HepG2 (cell line): ENCODE measurements at regions not wholly inside any gene's neighbourhood (a gene's known extent, or its start where the extent isn't known, plus 50 kb on each side); places are given as distances from the start of the nearest gene placed in this dataset.

Experiments used
- ATAC-seq: fragments of 200-7000 bp; cut with Tn5 transposase; 3 replicates; pipeline ENCODE4 v1.9.1; 2020; ENCODE audit warnings: mild to moderate bottlenecking, moderate library complexity
- BruUV-seq: library from RNA; stranded (reverse); fragments of 400-500 nt; replicated peaks from 2 replicates; lab custom pipeline; 2021; lab: Mats Ljungman, UMichigan
- CTCF ChIA-PET: fragments of 300-600 bp; formaldehyde crosslinking; extraction: SDS; loops from one replicate; lab custom pipeline; 2021; ENCODE audit warnings: low total read pairs, inconsistent platforms, low intra/inter-chr PET ratio; lab: Yijun Ruan, JAX
- POLR2A ChIA-PET: fragments of 350-600 bp; sonication (Branson Sonifier 250); formaldehyde crosslinking; loops from one replicate; lab custom pipeline; 2020; ENCODE audit warnings: antibody characterized with exemption, inconsistent platforms; lab: Yijun Ruan, JAX
- DNase-seq: peaks from one replicate; pipeline ENCODE4 v3.0.0-alpha.2; 2015; ENCODE audit warnings: low spot score
- FAIRE-seq: peaks from 3 replicates; lab custom pipeline; 2011; peaks lifted over from hg19 to GRCh38; lab: Jason Lieb, UNC
- H2AFZ ChIP-seq: one replicate; pipeline ENCODE4 v1.6.1; 2011; ENCODE audit warnings: low read length, inconsistent platforms
- H3K27ac ChIP-seq: fragments of 300-600 bp; 3 replicates; pipeline ENCODE4 v1.8.0; 2011; ENCODE audit warnings: mixed run types, mild to moderate bottlenecking, mixed read lengths, low read length, inconsistent platforms; ENCODE audit not compliant: insufficient read depth; ENCODE audit errors: extremely low read length
- H3K27me3 ChIP-seq, 2 experiments: fragments of 200-600 bp in 1 of 2; 2 replicates in 1 of 2; 3 replicates in 1 of 2; pipeline versions ENCODE4 v1.6.0 to v1.8.0; 2011; ENCODE audit warnings: low read length in 2 of 2, mild to moderate bottlenecking in 2 of 2, moderate library complexity in 2 of 2, inconsistent platforms in 1 of 2; ENCODE audit not compliant: insufficient read depth in 2 of 2, control insufficient read depth in 1 of 2
- H3K36me3 ChIP-seq, 2 experiments: fragments of 200-600 bp in 1 of 2; replicated peaks in 1 of 2; 2 replicates in 1 of 2; 3 replicates in 1 of 2; pipeline versions ENCODE4 v1.5.1 to v1.8.0; 2011; ENCODE audit warnings: low read length in 2 of 2, inconsistent platforms in 1 of 2; ENCODE audit not compliant: insufficient read depth in 2 of 2, control insufficient read depth in 1 of 2
- H3K4me1 ChIP-seq: 2 replicates; pipeline ENCODE4 v1.5.1; 2012; ENCODE audit warnings: low read length, inconsistent platforms; ENCODE audit not compliant: insufficient read depth
- H3K4me2 ChIP-seq: 2 replicates; pipeline ENCODE4 v1.6.0; 2011; ENCODE audit warnings: low read depth, low read length, inconsistent platforms
- H3K4me3 ChIP-seq, 3 experiments: fragments of 200-600 bp in 1 of 3; sonication (generic), shearing (Covaris generic) in 1 of 3; replicated peaks in 1 of 3; 2 replicates each; pipeline ENCODE4 v1.5.1; 2011 to 2016; ENCODE audit warnings: low read length in 3 of 3, inconsistent platforms in 2 of 3, low read depth in 2 of 3, mild to moderate bottlenecking in 2 of 3, control low read depth in 1 of 3, mixed read lengths in 1 of 3; ENCODE audit not compliant: insufficient read depth in 1 of 3
- H3K79me2 ChIP-seq: one replicate; pipeline ENCODE4 v1.6.1; 2011; ENCODE audit warnings: low read length, inconsistent platforms; ENCODE audit not compliant: insufficient read depth
- H3K9ac ChIP-seq: 2 replicates; pipeline ENCODE4 v1.6.0; 2011; ENCODE audit warnings: mild to moderate bottlenecking, low read depth, low read length, inconsistent platforms; ENCODE audit not compliant: insufficient read depth
- H3K9me3 ChIP-seq: 2 replicates; pipeline ENCODE4 v1.5.1; 2012; ENCODE audit warnings: mild to moderate bottlenecking, low read length
- H4K20me1 ChIP-seq: 2 replicates; pipeline ENCODE4 v1.6.0; 2011; ENCODE audit warnings: inconsistent platforms, mild to moderate bottlenecking, low read length, moderate library complexity; ENCODE audit not compliant: insufficient read depth
- ATF7 ChIP-seq, 2 experiments: fragments of 450-650 bp in 1 of 2; sonication (generic) in 1 of 2; formaldehyde crosslinking in 1 of 2; IDR thresholded peaks; 2 replicates each; pipeline versions ENCODE4 v1.4.0 to v1.6.1; 2016 to 2020; ENCODE audit warnings: antibody characterized with exemption in 1 of 2, mild to moderate bottlenecking in 1 of 2, missing genetic modification reagents in 1 of 2
- FOXA1 ChIP-seq, 2 experiments: fragments of 450-650 bp in 1 of 2; sonication (generic) in 1 of 2; formaldehyde crosslinking in 1 of 2; IDR thresholded peaks; 2 replicates each; pipeline versions ENCODE4 v1.4.0 to v1.6.1; 2016 to 2020; ENCODE audit warnings: missing genetic modification reagents in 1 of 2
- JARID2 ChIP-seq: sonication (generic); formaldehyde crosslinking; IDR thresholded peaks from 2 replicates; pipeline ENCODE4 v1.8.1; 2023; ENCODE audit warnings: missing genetic modification reagents, inconsistent platforms; ENCODE audit not compliant: insufficient replicate concordance
- ZNF547 ChIP-seq: sonication (generic); formaldehyde crosslinking; IDR thresholded peaks from 2 replicates; pipeline ENCODE4 v1.5.1; 2020; ENCODE audit warnings: mild to moderate bottlenecking, missing genetic modification reagents
- WGBS: methylation state at CpG from one replicate; pipeline ENCODE4 v1.1.6; 2017; ENCODE audit warnings: low lambda C conversion rate; 5-methylcytosine and 5-hydroxymethylcytosine counted together
- in situ Hi-C: cut with HindIII; loops from 2 replicates; pipeline ENCODE4 v1.10.0; 2017; ENCODE audit warnings: low pct_unique_long_range_greater_than_20kb; ENCODE audit not compliant: extremely low pct_ligation_motif_present
- intact Hi-C: fragments of 100-400 bp; cut with micrococcal nuclease; formaldehyde crosslinking; loops from one replicate; pipeline ENCODE4 v1.10.0; 2022; ENCODE audit not compliant: unreplicated experiment
- TF ChIP-seq, protein P1 (sequence below): sonication (generic); formaldehyde crosslinking; conservative IDR thresholded peaks from 2 replicates; pipeline ENCODE4 v1.4.0; 2020; ENCODE audit warnings: missing genetic modification reagents

DNA sequence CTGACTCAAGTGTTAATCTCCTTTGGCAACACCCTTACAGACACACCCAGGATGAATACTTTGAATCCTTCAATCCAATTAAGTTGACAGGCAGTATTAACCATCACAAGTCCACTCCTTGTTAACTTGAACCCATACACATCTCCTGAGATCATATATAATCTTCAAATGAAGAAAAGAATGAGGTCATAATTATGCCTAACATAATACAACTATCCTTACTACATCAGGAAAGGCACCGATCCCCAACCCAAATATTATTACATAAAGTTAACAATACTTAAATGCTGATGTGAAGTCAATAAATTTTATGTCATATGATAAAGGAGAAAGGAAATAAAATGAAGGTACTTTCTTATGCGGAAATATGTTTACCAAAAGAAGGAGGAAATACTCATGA is 649.9 kb downstream of the KCNJ2 start:
- in situ Hi-C loops, result no loop called here
- no peaks in the 10 kb centered on the region for H3K36me3 ChIP-seq
- no peaks in the 10 kb centered on the region for H3K79me2 ChIP-seq
- H3K9me3 ChIP-seq, result peaks cover 29% of the 10 kb centered on the region
- 94% methylated on average over 2 of the region's 2 CpGs for WGBS
- TF ChIP-seq ZNF547 (CRISPR knock-in tag), result no peak
- TF ChIP-seq ATF7 (IDR thresholded peaks at IDR 0.05), result peak; percentile 85
- TF ChIP-seq ATF7 (CRISPR knock-in tag; IDR thresholded peaks at IDR 0.05), result no peak
- no peaks in the 10 kb centered on the region for H3K4me1 ChIP-seq
- no peaks in the 10 kb centered on the region for H4K20me1 ChIP-seq
- intact Hi-C loops, result no loop called here
- ChIA-PET POLR2A (no interaction called here), CTCF (no interaction called here)
- ATAC-seq (no peak), FAIRE-seq (no peak), DNase-seq (no peak)
- no peak overlapping the region for H3K4me3 ChIP-seq
- H3K27me3 ChIP-seq, result no peaks in the 10 kb centered on the region
- no TSS peak for BruUV-seq
- H3K4me2 ChIP-seq, result no peak overlapping the region
- H3K27ac ChIP-seq, result no peak overlapping the region
- H2AFZ ChIP-seq, result no peak overlapping the region
- H3K9ac ChIP-seq, result no peak overlapping the region

DNA sequence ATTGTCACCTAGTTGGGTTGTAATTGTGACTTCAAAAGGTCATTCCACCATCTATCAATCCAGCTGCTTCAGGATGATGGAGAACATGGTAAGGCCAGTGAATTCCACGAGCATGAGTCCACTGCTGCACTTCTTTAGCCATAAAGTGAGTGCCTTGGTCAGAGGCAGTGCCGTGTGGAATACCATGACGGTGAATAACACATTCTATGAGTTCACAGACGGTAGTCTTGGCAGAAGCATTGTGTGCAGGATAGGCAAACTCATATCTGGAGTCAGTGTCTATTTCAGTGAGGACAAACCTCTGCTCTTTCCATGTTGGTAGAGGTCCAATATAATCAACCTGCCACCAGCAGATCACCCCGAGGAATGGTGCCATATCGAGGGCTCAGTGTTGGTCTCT is 650.9 kb downstream of the KCNJ2 start:
- intact Hi-C loops, result no loop called here
- ATAC-seq (no peak), DNase-seq (no peak), FAIRE-seq (no peak)
- H3K4me2 ChIP-seq, result no peak overlapping the region
- no peaks in the 10 kb centered on the region for H3K27me3 ChIP-seq
- in situ Hi-C loops, result no loop called here
- H3K27ac ChIP-seq, result no peak overlapping the region
- no TSS peak for BruUV-seq
- no peak overlapping the region for H3K9ac ChIP-seq
- peaks cover 40% of the 10 kb centered on the region for H3K9me3 ChIP-seq
- no peaks in the 10 kb centered on the region for H3K79me2 ChIP-seq
- no peaks in the 10 kb centered on the region for H3K36me3 ChIP-seq
- POLR2A ChIA-PET, result no interaction called here
- 6% methylated on average over 4 of the region's 6 CpGs for WGBS
- no peak overlapping the region for H3K4me3 ChIP-seq
- CTCF ChIA-PET, result no interaction called here
- no peaks in the 10 kb centered on the region for H3K4me1 ChIP-seq
- H2AFZ ChIP-seq, result no peak overlapping the region
- TF ChIP-seq, protein P1, sequence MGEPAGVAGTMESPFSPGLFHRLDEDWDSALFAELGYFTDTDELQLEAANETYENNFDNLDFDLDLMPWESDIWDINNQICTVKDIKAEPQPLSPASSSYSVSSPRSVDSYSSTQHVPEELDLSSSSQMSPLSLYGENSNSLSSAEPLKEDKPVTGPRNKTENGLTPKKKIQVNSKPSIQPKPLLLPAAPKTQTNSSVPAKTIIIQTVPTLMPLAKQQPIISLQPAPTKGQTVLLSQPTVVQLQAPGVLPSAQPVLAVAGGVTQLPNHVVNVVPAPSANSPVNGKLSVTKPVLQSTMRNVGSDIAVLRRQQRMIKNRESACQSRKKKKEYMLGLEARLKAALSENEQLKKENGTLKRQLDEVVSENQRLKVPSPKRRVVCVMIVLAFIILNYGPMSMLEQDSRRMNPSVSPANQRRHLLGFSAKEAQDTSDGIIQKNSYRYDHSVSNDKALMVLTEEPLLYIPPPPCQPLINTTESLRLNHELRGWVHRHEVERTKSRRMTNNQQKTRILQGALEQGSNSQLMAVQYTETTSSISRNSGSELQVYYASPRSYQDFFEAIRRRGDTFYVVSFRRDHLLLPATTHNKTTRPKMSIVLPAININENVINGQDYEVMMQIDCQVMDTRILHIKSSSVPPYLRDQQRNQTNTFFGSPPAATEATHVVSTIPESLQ, result no peak
- TF ChIP-seq JARID2 (CRISPR knock-in tag) (no peak), FOXA1 (IDR thresholded peaks at IDR 0.05) (no peak), FOXA1 (CRISPR knock-in tag; IDR thresholded peaks at IDR 0.05) (no peak)
- H4K20me1 ChIP-seq, result no peaks in the 10 kb centered on the region
